B cell (primary cell): ENCODE measurements at regions not wholly inside any gene's neighbourhood (a gene's known extent, or its start where the extent isn't known, plus 50 kb on each side); places are given as distances from the start of the nearest gene placed in this dataset.

Experiments used
- ATAC-seq: fragments of 200-7000 bp; cut with Tn5 transposase; one replicate; pipeline ENCODE4 v1.10.0; 2021; ENCODE audit warnings: low read depth, mild to moderate bottlenecking, moderate number of reproducible peaks, moderate library complexity
- CTCF ChIA-PET: fragments of 350-600 bp; sonication (Branson Sonifier 250); formaldehyde crosslinking; loops from one replicate; lab custom pipeline; 2021; ENCODE audit warnings: antibody characterized with exemption, inconsistent platforms; lab: Charles Lee
- POLR2A ChIA-PET: fragments of 350-600 bp; sonication (Branson Sonifier 250); formaldehyde crosslinking; loops from one replicate; lab custom pipeline; 2021; ENCODE audit warnings: antibody characterized with exemption; lab: Charles Lee
- DNase-seq: peaks from one replicate; pipeline ENCODE4 v3.0.0; 2013
- H2AFZ ChIP-seq: 2 replicates; pipeline ENCODE4 v1.6.1; 2012; ENCODE audit warnings: mild to moderate bottlenecking, low read depth, low read length; ENCODE audit not compliant: insufficient read depth, poor library complexity, severe bottlenecking
- H3K27ac ChIP-seq, 2 donors: 1 replicate in 1 of 2; 2 replicates in 1 of 2; pipeline ENCODE4 v1.5.1; 2012 to 2013; ENCODE audit warnings: low read length in 2 of 2, mild to moderate bottlenecking in 2 of 2, moderate library complexity in 1 of 2
- H3K27me3 ChIP-seq, 4 experiments: fragments of 200-600 bp in 1 of 4; sonication (generic) in 1 of 4; replicated peaks in 1 of 4; 1 replicate in 2 of 4; 2 replicates in 2 of 4; pipeline versions ENCODE4 v1.6.1 to v1.7.0; 2013 to 2016; ENCODE audit warnings: low read length in 3 of 4, mild to moderate bottlenecking in 2 of 4, mixed read lengths in 1 of 4, moderate library complexity in 1 of 4; ENCODE audit not compliant: insufficient read depth in 4 of 4, control insufficient read depth in 3 of 4; ENCODE audit errors: control extremely low read depth in 1 of 4
- H3K36me3 ChIP-seq, 2 experiments: replicated peaks in 1 of 2; 1 replicate in 1 of 2; 2 replicates in 1 of 2; pipeline versions ENCODE4 v1.6.1 to v1.7.1; 2013; ENCODE audit warnings: low read length in 1 of 2; ENCODE audit not compliant: insufficient read depth in 2 of 2, control insufficient read depth in 1 of 2; ENCODE audit errors: control extremely low read depth in 1 of 2, extremely low read depth in 1 of 2
- H3K4me1 ChIP-seq, 2 donors: fragments of 200-600 bp in 1 of 2; sonication (generic) in 1 of 2; 1 replicate in 1 of 2; 2 replicates in 1 of 2; pipeline versions ENCODE4 v1.5.1 to v1.6.1; 2013 to 2017; ENCODE audit warnings: low read length in 2 of 2; ENCODE audit not compliant: control insufficient read depth in 2 of 2, insufficient read depth in 2 of 2
- H3K4me2 ChIP-seq: replicated peaks from 2 replicates; pipeline ENCODE3; 2012; ENCODE audit warnings: mild to moderate bottlenecking, low read depth, low read length; ENCODE audit not compliant: poor library complexity, severe bottlenecking
- H3K4me3 ChIP-seq, 5 experiments: fragments of 200-600 bp in 1 of 5; sonication (generic) in 1 of 5; 1 replicate in 3 of 5; 2 replicates in 2 of 5; pipeline versions ENCODE4 v1.5.1 to v1.7.0; 2011 to 2016; ENCODE audit warnings: low read length in 4 of 5, mild to moderate bottlenecking in 4 of 5, low read depth in 2 of 5, control low read depth in 1 of 5, moderate library complexity in 1 of 5; ENCODE audit not compliant: insufficient read depth in 1 of 5; ENCODE audit errors: control extremely low read depth in 1 of 5, extremely low read depth in 1 of 5
- H3K79me2 ChIP-seq: fragments of 200-600 bp; sonication (generic); one replicate; pipeline ENCODE4 v1.6.0; 2016; ENCODE audit warnings: low read length; ENCODE audit not compliant: control insufficient read depth, insufficient read depth
- H3K9ac ChIP-seq: fragments of 200-600 bp; sonication (generic); 2 replicates; pipeline ENCODE4 v1.6.1; 2017; ENCODE audit warnings: mild to moderate bottlenecking, low read length, moderate library complexity
- H3K9me3 ChIP-seq, 3 donors: one replicate each; pipeline versions ENCODE4 v1.6.1 to v1.7.1; 2013; ENCODE audit warnings: low read length in 2 of 3; ENCODE audit not compliant: control insufficient read depth in 2 of 3, insufficient read depth in 1 of 3; ENCODE audit errors: control extremely low read depth in 1 of 3
- H4K20me1 ChIP-seq: 2 replicates; pipeline ENCODE4 v1.6.0; 2012; ENCODE audit warnings: mild to moderate bottlenecking, low read length; ENCODE audit not compliant: insufficient read depth, control insufficient read depth, poor library complexity, severe bottlenecking
- H3K27ac Mint-ChIP-seq: one replicate; pipeline ENCODE4 v1.8.0; 2021; ENCODE audit warnings: mixed read lengths
- H3K27me3 Mint-ChIP-seq: one replicate; pipeline ENCODE4 v1.8.0; 2021; ENCODE audit warnings: mixed read lengths
- H3K4me1 Mint-ChIP-seq: one replicate; pipeline ENCODE4 v1.8.0; 2021; ENCODE audit warnings: mixed read lengths
- H3K4me3 Mint-ChIP-seq: one replicate; pipeline ENCODE4 v1.8.0; 2021; ENCODE audit warnings: mixed read lengths
- H3K9me3 Mint-ChIP-seq: one replicate; pipeline ENCODE4 v1.8.0; 2022; ENCODE audit warnings: mixed read lengths; ENCODE audit not compliant: insufficient read depth
- EZH2 ChIP-seq: IDR thresholded peaks from 2 replicates; pipeline ENCODE4 v1.6.1; 2012; ENCODE audit warnings: borderline replicate concordance, low read depth, mild to moderate bottlenecking, moderate library complexity, low read length; ENCODE audit not compliant: insufficient read depth, poor library complexity, severe bottlenecking
- WGBS: methylation state at CpG from one replicate; pipeline ENCODE4 v1.1.5; 2013; ENCODE audit warnings: missing lambda C conversion rate; ENCODE audit not compliant: insufficient coverage; 5-methylcytosine and 5-hydroxymethylcytosine counted together
- intact Hi-C: fragments of 100-400 bp; cut with micrococcal nuclease; formaldehyde crosslinking; loops from one replicate; pipeline ENCODE4 v1.10.0; 2022
- TF ChIP-seq, protein P1 (sequence below): fragments of 200-600 bp; IDR thresholded peaks from one replicate; pipeline ENCODE4 v1.8.0; 2022; ENCODE audit warnings: antibody characterized with exemption, mild to moderate bottlenecking

DNA sequence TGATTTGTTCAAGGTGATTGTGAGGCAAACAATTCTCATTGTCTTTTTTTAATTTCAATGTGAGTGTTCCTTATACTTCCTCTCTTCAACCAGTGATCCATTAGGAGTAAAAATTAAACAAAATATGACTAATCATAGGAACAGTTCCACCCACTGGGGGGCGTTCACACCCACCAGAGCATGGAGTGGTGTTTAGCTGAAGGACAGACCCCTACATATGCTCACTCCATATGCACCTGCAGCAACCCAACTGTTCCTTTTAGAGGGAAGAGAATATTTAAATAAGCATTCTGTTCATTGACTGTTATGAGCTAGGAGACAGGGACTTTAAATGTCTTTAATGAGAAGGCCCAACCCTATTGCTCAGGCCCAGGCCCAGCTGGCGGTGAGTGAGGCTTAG, 78.7 kb upstream of the DRD2 start:
- H3K27me3 Mint-ChIP-seq, result peaks cover 21% of the 10 kb centered on the region

DNA sequence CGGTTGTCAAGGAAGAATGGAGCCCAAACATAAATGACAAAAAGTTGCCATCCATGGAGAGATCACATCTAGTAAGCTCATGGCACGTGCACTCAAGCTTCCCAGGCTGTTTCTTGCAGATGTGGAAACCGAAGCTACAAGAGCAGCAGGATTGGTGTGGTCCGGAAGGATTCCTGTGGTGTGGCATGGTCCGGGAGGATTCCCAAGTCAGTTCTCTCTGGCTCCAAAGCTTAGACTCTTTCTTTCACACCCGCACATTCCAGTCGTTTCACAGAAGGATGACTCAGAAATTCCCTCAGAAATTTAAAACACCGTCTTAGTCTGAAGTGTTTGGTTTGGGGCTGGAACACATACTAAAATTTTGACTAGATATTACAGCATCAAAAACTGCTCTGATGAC, 78.0 kb upstream of the DRD2 start:
- CTCF ChIA-PET, result interaction anchor here (1.6 kb wide), 1 partner anchor 22 kb away, joined by 6 read pairs; no protein-coding TSS in a partner anchor
- Histone ChIP-seq H3K9ac (no peak overlapping the region), H3K36me3 (no peaks in the 10 kb centered on the region), H3K79me2 (no peaks in the 10 kb centered on the region), H2AFZ (no peak overlapping the region), H4K20me1 (no peaks in the 10 kb centered on the region), H3K4me2 (no peak overlapping the region), H3K9me3 (no peaks in the 10 kb centered on the region), H3K27me3 (peaks cover 0 to 6% (median 0%) of the 10 kb centered on the region in 4 experiments), H3K27ac (no peak overlapping the region), H3K4me1 (no peaks in the 10 kb centered on the region), H3K4me3 (no peak overlapping the region)
- TF ChIP-seq, protein P1, sequence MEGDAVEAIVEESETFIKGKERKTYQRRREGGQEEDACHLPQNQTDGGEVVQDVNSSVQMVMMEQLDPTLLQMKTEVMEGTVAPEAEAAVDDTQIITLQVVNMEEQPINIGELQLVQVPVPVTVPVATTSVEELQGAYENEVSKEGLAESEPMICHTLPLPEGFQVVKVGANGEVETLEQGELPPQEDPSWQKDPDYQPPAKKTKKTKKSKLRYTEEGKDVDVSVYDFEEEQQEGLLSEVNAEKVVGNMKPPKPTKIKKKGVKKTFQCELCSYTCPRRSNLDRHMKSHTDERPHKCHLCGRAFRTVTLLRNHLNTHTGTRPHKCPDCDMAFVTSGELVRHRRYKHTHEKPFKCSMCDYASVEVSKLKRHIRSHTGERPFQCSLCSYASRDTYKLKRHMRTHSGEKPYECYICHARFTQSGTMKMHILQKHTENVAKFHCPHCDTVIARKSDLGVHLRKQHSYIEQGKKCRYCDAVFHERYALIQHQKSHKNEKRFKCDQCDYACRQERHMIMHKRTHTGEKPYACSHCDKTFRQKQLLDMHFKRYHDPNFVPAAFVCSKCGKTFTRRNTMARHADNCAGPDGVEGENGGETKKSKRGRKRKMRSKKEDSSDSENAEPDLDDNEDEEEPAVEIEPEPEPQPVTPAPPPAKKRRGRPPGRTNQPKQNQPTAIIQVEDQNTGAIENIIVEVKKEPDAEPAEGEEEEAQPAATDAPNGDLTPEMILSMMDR, result no peak
- no peak for TF ChIP-seq EZH2
- intact Hi-C loops, result no loop called here
- POLR2A ChIA-PET, result no interaction called here
- ATAC-seq (no peak), DNase-seq (no peak)
- Mint-ChIP-seq H3K4me3 (no peak overlapping the region), H3K27ac (no peak overlapping the region), H3K4me1 (peaks cover 3% of the 10 kb centered on the region), H3K27me3 (peaks cover 23% of the 10 kb centered on the region), H3K9me3 (no peaks in the 10 kb centered on the region)
- WGBS, result 75% methylated on average over 4 of the region's 8 CpGs

More for the DNA sequence above, 78.7 kb upstream of the DRD2 start:
- H3K4me3 ChIP-seq, result no peak overlapping the region
- peaks cover 0 to 6% (median 0%) of the 10 kb centered on the region in 4 experiments for H3K27me3 ChIP-seq
- H3K79me2 ChIP-seq, result no peaks in the 10 kb centered on the region
- no peaks in the 10 kb centered on the region for H3K4me1 ChIP-seq
- ChIA-PET POLR2A (no interaction called here), CTCF (interaction anchor here (1.6 kb wide), 1 partner anchor 23 kb away, joined by 6 read pairs; no protein-coding TSS in a partner anchor)
- H3K27ac ChIP-seq, result no peak overlapping the region
- intact Hi-C loops, result no loop called here
- no peak overlapping the region for H3K9ac ChIP-seq
- DNase-seq (no peak), ATAC-seq (no peak)
- H4K20me1 ChIP-seq, result no peaks in the 10 kb centered on the region
- H3K27ac Mint-ChIP-seq, result no peak overlapping the region
- H3K9me3 Mint-ChIP-seq, result no peaks in the 10 kb centered on the region
- WGBS, result no CpG with 5 or more reads among the region's 2 CpGs
- no peak overlapping the region for H3K4me2 ChIP-seq
- H3K4me1 Mint-ChIP-seq, result peaks cover 3% of the 10 kb centered on the region
- no peak for TF ChIP-seq EZH2
- TF ChIP-seq, protein P1, result no peak
- H3K9me3 ChIP-seq, result no peaks in the 10 kb centered on the region
- H3K36me3 ChIP-seq, result no peaks in the 10 kb centered on the region
- no peak overlapping the region for H3K4me3 Mint-ChIP-seq
- H2AFZ ChIP-seq, result no peak overlapping the region
